RWPE1 (cell line): ENCODE measurements at regions not wholly inside any gene's neighbourhood (a gene's known extent, or its start where the extent isn't known, plus 50 kb on each side); places are given as distances from the start of the nearest gene placed in this dataset.

Source experiments
- CTCF ChIA-PET: fragments of 350-600 bp; sonication (Branson Sonifier 250); formaldehyde crosslinking; extraction: SDS; loops from one replicate; lab custom pipeline; 2021; lab: Yijun Ruan, JAX
- POLR2A ChIA-PET: fragments of 400-600 bp; formaldehyde crosslinking; extraction: SDS; loops from one replicate; lab custom pipeline; 2020; ENCODE audit warnings: antibody characterized with exemption; ENCODE audit not compliant: low non-redundant PET; lab: Yijun Ruan, JAX
- DNase-seq: peaks from one replicate; pipeline ENCODE4 v3.0.0; 2012; ENCODE audit warnings: low spot score
- H3K27ac ChIP-seq: fragments of 450-650 bp; 2 replicates; pipeline ENCODE4 v1.5.1; 2017
- TF ChIP-seq, protein P1 (sequence below): fragments of 450-650 bp; conservative IDR thresholded peaks from 2 replicates; pipeline ENCODE4 v1.5.1; 2017; ENCODE audit warnings: low read depth, mild to moderate bottlenecking

DNA sequence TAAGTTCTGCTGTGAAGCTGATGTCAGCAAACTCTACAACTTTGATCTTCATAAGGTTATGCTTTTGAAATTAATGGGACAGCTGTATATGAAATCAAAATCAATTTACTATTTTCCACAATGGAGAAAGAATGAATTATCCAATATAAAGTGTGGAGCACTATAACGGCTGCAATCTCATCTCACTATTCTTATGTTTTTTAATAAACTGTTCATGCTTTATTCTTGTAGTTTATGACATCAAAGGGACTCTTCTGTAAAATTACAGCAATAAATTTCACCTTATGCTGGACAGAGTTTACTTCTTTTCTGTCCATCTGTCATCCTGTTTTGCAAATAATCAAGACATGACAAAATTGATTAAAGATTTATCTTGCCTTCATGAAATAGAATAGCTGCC, 192.5 kb downstream of the TECRL start:
- POLR2A ChIA-PET, result no interaction called here
- H3K27ac ChIP-seq, result no peak overlapping the region
- DNase-seq, result no peak
- TF ChIP-seq, protein P1, sequence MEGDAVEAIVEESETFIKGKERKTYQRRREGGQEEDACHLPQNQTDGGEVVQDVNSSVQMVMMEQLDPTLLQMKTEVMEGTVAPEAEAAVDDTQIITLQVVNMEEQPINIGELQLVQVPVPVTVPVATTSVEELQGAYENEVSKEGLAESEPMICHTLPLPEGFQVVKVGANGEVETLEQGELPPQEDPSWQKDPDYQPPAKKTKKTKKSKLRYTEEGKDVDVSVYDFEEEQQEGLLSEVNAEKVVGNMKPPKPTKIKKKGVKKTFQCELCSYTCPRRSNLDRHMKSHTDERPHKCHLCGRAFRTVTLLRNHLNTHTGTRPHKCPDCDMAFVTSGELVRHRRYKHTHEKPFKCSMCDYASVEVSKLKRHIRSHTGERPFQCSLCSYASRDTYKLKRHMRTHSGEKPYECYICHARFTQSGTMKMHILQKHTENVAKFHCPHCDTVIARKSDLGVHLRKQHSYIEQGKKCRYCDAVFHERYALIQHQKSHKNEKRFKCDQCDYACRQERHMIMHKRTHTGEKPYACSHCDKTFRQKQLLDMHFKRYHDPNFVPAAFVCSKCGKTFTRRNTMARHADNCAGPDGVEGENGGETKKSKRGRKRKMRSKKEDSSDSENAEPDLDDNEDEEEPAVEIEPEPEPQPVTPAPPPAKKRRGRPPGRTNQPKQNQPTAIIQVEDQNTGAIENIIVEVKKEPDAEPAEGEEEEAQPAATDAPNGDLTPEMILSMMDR, result no peak
- CTCF ChIA-PET, result interaction anchor here (0.7 kb wide), 1 partner anchor 78 kb away, joined by 4 read pairs; no protein-coding TSS in a partner anchor

DNA sequence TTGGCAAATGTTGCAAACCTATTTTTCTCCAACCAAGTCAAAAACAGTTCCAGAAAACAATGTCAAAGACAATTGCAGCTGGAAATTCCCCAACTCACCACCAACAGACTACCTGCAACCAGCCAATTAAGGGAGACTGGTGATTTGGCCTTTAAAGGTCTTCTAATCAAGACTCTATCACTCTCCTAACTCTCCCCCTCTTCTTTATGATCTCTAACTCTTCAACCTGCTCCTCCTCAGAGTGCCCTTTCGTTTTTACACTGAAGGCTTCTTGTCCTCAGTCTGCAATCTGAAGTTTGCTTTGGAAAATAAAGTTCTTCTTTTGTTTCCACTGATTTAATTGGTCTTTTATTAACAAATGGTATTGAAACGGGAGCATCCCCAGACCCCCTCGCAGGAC, 203.9 kb downstream of the TECRL start:
- no peak overlapping the region for H3K27ac ChIP-seq
- ChIA-PET POLR2A (no interaction called here), CTCF (no interaction called here)
- DNase-seq, result no peak
- TF ChIP-seq, protein P1, result no peak

DNA sequence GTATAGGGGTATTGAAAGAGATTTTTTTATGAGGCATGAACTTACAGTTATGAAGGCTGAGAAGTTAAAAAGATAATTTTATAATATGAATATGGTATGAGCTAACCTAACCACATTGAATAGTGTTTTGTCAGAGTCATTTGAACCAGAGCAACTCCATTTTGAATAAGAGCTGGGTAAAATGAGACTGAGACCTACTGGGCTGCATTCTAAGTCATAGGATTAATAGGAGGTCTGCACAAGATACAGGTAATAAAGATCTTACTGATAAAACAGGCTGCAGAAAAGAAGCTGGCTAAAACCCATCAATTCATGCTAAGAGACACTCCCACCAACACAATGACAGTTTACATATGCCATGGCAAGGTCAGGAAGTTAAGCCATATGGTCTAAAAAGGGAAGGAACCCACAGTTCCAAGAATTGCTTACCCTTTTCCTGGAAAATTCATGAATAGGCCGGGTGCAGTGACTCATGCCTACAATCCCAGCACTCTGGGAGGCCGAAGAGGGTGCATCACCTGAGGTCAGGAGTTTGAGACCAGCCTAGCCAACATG, 209.2 kb downstream of the TECRL start:
- TF ChIP-seq, protein P1, result no peak
- POLR2A ChIA-PET, result no interaction called here
- DNase-seq, result no peak
- CTCF ChIA-PET, result no interaction called here
- no peak overlapping the region for H3K27ac ChIP-seq

DNA sequence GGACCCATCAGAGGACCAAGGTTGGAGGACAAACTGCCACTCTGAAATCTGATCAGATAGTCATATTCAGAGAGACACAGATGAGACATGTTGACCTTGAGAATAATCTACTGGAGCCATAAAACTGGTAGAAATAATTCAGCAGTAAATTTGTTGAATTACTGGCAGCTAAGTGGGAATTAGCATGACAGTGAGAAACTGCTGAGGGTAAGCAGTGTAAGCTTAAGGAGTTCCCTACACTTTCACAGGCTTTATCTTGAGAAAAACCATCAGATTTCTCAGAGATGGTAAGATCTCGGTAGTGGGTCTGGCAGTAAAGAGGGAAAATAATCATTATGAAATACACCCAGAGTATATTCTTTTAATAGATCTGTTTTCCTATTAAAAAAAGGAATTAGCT, 213.7 kb downstream of the TECRL start:
- no peak overlapping the region for H3K27ac ChIP-seq
- TF ChIP-seq, protein P1, result no peak
- no peak for DNase-seq
- CTCF ChIA-PET, result no interaction called here
- POLR2A ChIA-PET, result no interaction called here

DNA sequence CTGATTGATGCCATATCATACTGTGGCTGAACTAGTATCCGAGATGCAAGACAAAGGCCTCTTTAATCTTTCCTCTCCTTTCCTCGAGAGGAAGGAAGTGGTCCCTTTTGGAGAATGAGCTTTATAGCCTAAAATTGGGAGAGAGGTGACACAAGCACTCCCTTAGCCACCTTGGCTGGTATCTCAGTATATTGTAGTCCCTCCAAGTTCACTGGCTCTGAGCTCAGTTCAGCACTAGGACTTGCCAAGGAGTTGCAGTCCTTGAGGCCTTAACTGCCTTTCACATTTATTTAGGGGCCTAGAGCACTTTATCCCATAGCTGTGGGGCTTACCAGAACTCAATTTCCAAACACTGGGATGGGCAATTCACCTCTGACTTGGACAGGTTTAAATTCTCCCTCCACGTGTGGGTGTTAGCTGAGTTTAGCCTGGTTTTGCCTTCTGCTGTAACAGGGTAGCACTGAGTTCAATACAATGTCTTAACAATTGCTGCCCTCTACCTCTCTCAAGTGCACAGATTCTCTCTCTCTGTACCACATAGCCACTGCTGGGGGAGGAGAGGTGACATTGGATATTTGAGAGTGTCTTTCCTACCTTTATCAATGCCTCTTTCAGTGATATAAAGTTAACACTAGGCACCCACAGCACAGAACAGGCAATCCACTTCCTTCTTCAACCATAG, 216.4 kb downstream of the TECRL start:
- ChIA-PET CTCF (no interaction called here), POLR2A (no interaction called here)
- no peak for DNase-seq
- TF ChIP-seq, protein P1, result no peak
- H3K27ac ChIP-seq, result no peak overlapping the region

DNA sequence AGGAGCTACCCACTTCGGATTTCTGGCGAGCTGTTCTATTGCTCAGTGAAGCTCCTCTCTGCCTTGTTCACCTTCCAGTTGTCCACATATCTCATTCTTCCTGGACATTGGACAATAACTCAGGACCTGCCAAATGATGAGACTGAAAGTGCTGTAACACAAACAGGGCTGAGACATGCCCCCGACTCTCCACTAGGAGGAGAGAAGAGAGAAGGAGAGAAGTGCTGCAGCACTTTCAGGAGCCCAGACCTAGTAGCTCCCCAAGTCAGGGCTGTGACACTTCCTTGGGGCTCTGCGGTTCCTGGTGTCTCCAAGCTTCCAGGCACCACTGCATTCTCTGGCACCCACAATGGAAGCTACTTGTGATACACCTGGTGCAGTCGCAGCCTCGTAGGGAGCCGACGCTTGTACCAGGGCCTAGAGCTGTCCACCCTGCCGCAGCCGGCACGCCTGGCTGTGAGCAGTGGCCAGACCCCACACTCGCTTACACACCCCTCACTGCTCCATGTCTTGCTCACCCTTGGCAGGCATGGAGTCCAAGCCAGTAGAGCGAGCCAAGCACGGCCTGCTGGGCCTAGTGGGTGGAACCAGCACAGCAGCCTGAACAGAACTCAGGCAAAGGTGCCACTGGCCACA, 234.9 kb downstream of the TECRL start:
- POLR2A ChIA-PET, result interaction anchor here (0.5 kb wide), 1 partner anchor 291 kb away, joined by 10 read pairs; no protein-coding TSS in a partner anchor
- TF ChIP-seq, protein P1, result no peak

More for the DNA sequence above, 234.9 kb downstream of the TECRL start:
- DNase-seq, result no peak
- CTCF ChIA-PET, result interaction anchor here (0.6 kb wide), 2 partner anchors 68 to 321 kb away, joined by 3 read pairs; no protein-coding TSS in a partner anchor
- no peak overlapping the region for H3K27ac ChIP-seq
